SK-N-SH (cell line): ENCODE measurements at regions not wholly inside any gene's neighbourhood (a gene's known extent, or its start where the extent isn't known, plus 50 kb on each side); places are given as distances from the start of the nearest gene placed in this dataset.

Experiments
- ELF1 ChIP-seq: IDR thresholded peaks from 2 replicates; pipeline ENCODE4 v1.4.0; 2012
- GATA2 ChIP-seq: sonication (generic); formaldehyde crosslinking; IDR thresholded peaks from 2 replicates; pipeline ENCODE4 v1.5.0; 2020; ENCODE audit warnings: mild to moderate bottlenecking, missing genetic modification reagents
- NRF1 ChIP-seq: IDR thresholded peaks from 2 replicates; pipeline ENCODE4 v1.6.1; 2012; ENCODE audit warnings: low read depth, mild to moderate bottlenecking, low read length
- SIN3A ChIP-seq: IDR thresholded peaks from 2 replicates; pipeline ENCODE4 v1.6.1; 2012; ENCODE audit warnings: low read depth, mild to moderate bottlenecking, low read length, moderate library complexity, borderline replicate concordance
- TAF1 ChIP-seq: IDR thresholded peaks from 2 replicates; pipeline ENCODE4 v1.6.1; 2012; ENCODE audit warnings: low read depth, mild to moderate bottlenecking, low read length, moderate library complexity, borderline replicate concordance
- TEAD4 ChIP-seq: IDR thresholded peaks from 2 replicates; pipeline ENCODE4 v1.4.0; 2012; ENCODE audit warnings: mild to moderate bottlenecking, borderline replicate concordance; ENCODE audit not compliant: insufficient read depth
- TF ChIP-seq, protein P1 (sequence below): fragments of 200-600 bp; sonication (generic); IDR thresholded peaks from 2 replicates; pipeline ENCODE4 v1.6.1; 2017; ENCODE audit warnings: antibody characterized with exemption, mild to moderate bottlenecking, moderate library complexity
- TF ChIP-seq, protein P2 (sequence below): IDR thresholded peaks from 2 replicates; pipeline ENCODE4 v1.6.1; 2012; ENCODE audit warnings: mild to moderate bottlenecking, low read depth, low read length, moderate library complexity

DNA sequence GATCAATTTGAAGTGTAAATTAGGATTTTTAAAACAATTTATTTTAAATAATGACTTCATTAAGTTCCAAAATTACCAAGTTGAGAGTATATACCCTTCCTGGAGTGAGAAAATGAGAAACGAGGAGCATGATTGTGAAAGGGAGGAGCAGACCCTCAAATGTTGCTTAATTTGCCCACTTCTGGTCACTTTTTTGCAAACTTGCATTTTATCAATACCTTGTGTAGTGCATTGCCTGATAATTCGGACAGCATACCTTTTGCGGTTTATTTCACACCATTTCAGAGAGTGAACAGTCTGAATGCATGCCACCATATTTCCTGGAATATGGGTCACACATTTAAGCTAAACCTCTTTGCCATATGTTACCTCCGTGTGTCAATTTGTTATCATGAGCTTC lies 669.7 kb downstream of the RNF144A start:
- no peak for TF ChIP-seq NRF1
- TF ChIP-seq, protein P1, sequence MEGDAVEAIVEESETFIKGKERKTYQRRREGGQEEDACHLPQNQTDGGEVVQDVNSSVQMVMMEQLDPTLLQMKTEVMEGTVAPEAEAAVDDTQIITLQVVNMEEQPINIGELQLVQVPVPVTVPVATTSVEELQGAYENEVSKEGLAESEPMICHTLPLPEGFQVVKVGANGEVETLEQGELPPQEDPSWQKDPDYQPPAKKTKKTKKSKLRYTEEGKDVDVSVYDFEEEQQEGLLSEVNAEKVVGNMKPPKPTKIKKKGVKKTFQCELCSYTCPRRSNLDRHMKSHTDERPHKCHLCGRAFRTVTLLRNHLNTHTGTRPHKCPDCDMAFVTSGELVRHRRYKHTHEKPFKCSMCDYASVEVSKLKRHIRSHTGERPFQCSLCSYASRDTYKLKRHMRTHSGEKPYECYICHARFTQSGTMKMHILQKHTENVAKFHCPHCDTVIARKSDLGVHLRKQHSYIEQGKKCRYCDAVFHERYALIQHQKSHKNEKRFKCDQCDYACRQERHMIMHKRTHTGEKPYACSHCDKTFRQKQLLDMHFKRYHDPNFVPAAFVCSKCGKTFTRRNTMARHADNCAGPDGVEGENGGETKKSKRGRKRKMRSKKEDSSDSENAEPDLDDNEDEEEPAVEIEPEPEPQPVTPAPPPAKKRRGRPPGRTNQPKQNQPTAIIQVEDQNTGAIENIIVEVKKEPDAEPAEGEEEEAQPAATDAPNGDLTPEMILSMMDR: no peak
- TF ChIP-seq TAF1: no peak
- TF ChIP-seq SIN3A: no peak
- no peak for TF ChIP-seq GATA2 (CRISPR knock-in tag)
- TF ChIP-seq, protein P2, sequence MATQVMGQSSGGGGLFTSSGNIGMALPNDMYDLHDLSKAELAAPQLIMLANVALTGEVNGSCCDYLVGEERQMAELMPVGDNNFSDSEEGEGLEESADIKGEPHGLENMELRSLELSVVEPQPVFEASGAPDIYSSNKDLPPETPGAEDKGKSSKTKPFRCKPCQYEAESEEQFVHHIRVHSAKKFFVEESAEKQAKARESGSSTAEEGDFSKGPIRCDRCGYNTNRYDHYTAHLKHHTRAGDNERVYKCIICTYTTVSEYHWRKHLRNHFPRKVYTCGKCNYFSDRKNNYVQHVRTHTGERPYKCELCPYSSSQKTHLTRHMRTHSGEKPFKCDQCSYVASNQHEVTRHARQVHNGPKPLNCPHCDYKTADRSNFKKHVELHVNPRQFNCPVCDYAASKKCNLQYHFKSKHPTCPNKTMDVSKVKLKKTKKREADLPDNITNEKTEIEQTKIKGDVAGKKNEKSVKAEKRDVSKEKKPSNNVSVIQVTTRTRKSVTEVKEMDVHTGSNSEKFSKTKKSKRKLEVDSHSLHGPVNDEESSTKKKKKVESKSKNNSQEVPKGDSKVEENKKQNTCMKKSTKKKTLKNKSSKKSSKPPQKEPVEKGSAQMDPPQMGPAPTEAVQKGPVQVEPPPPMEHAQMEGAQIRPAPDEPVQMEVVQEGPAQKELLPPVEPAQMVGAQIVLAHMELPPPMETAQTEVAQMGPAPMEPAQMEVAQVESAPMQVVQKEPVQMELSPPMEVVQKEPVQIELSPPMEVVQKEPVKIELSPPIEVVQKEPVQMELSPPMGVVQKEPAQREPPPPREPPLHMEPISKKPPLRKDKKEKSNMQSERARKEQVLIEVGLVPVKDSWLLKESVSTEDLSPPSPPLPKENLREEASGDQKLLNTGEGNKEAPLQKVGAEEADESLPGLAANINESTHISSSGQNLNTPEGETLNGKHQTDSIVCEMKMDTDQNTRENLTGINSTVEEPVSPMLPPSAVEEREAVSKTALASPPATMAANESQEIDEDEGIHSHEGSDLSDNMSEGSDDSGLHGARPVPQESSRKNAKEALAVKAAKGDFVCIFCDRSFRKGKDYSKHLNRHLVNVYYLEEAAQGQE: no peak
- TF ChIP-seq ELF1: no peak
- TF ChIP-seq TEAD4: no peak
